OCI-LY1 (cell line): ENCODE measurements at regions not wholly inside any gene's neighbourhood (a gene's known extent, or its start where the extent isn't known, plus 50 kb on each side); places are given as distances from the start of the nearest gene placed in this dataset.

Experiments used
- EZH2 ChIP-seq: fragments of 200-600 bp; sonication (generic), shearing (Covaris generic); IDR thresholded peaks from 2 replicates; pipeline ENCODE4 v1.8.0; 2017; ENCODE audit warnings: borderline replicate concordance, mixed run types, mild to moderate bottlenecking, antibody characterized with exemption, low read length, moderate library complexity, mixed read lengths
- TF ChIP-seq, protein P1 (sequence below): fragments of 200-600 bp; sonication (generic), shearing (Covaris generic); IDR thresholded peaks from 2 replicates; pipeline ENCODE4 v1.5.1; 2017; ENCODE audit warnings: mild to moderate bottlenecking, antibody characterized with exemption, low read length, moderate library complexity, mixed read lengths

DNA sequence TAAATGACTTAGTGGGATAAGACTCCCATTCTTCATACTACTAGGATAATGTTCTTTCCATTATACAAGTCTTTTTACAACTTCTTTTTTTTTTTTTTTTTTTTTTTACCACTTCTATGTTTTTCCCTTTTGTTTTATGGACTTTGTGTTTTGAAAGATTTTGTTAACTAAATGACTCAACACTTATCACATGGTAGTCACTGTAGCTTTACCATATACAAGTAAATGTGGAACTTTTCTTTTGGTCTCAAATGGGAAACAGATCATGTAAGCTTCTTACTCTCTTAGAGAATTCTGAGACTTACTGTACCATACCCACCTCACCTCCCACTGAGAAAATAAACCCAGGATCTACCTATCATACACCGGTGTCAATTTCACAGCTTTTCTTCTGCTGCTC lies 590.3 kb upstream of the CDH2 start:
- TF ChIP-seq, protein P1, sequence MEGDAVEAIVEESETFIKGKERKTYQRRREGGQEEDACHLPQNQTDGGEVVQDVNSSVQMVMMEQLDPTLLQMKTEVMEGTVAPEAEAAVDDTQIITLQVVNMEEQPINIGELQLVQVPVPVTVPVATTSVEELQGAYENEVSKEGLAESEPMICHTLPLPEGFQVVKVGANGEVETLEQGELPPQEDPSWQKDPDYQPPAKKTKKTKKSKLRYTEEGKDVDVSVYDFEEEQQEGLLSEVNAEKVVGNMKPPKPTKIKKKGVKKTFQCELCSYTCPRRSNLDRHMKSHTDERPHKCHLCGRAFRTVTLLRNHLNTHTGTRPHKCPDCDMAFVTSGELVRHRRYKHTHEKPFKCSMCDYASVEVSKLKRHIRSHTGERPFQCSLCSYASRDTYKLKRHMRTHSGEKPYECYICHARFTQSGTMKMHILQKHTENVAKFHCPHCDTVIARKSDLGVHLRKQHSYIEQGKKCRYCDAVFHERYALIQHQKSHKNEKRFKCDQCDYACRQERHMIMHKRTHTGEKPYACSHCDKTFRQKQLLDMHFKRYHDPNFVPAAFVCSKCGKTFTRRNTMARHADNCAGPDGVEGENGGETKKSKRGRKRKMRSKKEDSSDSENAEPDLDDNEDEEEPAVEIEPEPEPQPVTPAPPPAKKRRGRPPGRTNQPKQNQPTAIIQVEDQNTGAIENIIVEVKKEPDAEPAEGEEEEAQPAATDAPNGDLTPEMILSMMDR, result no peak
- TF ChIP-seq EZH2, result no peak
